A673 (cell line): ENCODE measurements at regions not wholly inside any gene's neighbourhood (a gene's known extent, or its start where the extent isn't known, plus 50 kb on each side); places are given as distances from the start of the nearest gene placed in this dataset.

Source experiments
- BruUV-seq: library from RNA; stranded (reverse); fragments of 400-500 nt; replicated peaks from 2 replicates; lab custom pipeline; 2021; lab: Mats Ljungman, UMichigan
- CTCF ChIA-PET: fragments of 300-600 bp; sonication (Branson Sonifier 250); formaldehyde crosslinking; loops from one replicate; lab custom pipeline; 2022; ENCODE audit warnings: antibody characterized with exemption; lab: Charles Lee
- POLR2A ChIA-PET: fragments of 300-600 bp; sonication (Branson Sonifier 250); formaldehyde crosslinking; loops from one replicate; lab custom pipeline; 2022; ENCODE audit warnings: antibody characterized with exemption; ENCODE audit not compliant: low non-redundant PET; lab: Charles Lee
- DNase-seq: peaks from one replicate; pipeline ENCODE4 v3.0.0-alpha.2; 2015; ENCODE audit warnings: low spot score
- H3K27ac ChIP-seq: fragments of 200-600 bp; sonication (generic); 2 replicates; pipeline ENCODE4 v1.5.1; 2016; ENCODE audit warnings: mixed run types, low read depth, mild to moderate bottlenecking, mixed read lengths, antibody characterized with exemption, low read length; ENCODE audit not compliant: poor library complexity, severe bottlenecking
- H3K27me3 ChIP-seq: fragments of 200-600 bp; sonication (generic); replicated peaks from 2 replicates; pipeline ENCODE4 v1.6.1; 2017; ENCODE audit warnings: mixed run types, low read depth, mild to moderate bottlenecking, mixed read lengths, antibody characterized with exemption, low read length; ENCODE audit not compliant: insufficient read depth, poor library complexity
- H3K36me3 ChIP-seq: fragments of 200-600 bp; sonication (generic); 2 replicates; pipeline ENCODE4 v1.6.1; 2016; ENCODE audit warnings: mixed run types, mild to moderate bottlenecking, mixed read lengths, antibody characterized with exemption, low read length; ENCODE audit not compliant: insufficient read depth, poor library complexity, severe bottlenecking
- H3K4me1 ChIP-seq: fragments of 200-600 bp; sonication (generic); 2 replicates; pipeline ENCODE4 v1.6.1; 2017; ENCODE audit warnings: mixed run types, mild to moderate bottlenecking, mixed read lengths, antibody characterized with exemption, low read length; ENCODE audit not compliant: insufficient read depth, poor library complexity, severe bottlenecking
- H3K4me3 ChIP-seq: fragments of 200-600 bp; sonication (generic); 2 replicates; pipeline ENCODE4 v1.5.1; 2016; ENCODE audit warnings: low read depth, mixed run types, mild to moderate bottlenecking, mixed read lengths, low read length; ENCODE audit not compliant: poor library complexity, severe bottlenecking
- H3K9me3 ChIP-seq: fragments of 200-600 bp; sonication (generic); 2 replicates; pipeline ENCODE4 v1.6.1; 2016; ENCODE audit warnings: mixed run types, low read depth, mild to moderate bottlenecking, mixed read lengths, antibody characterized with exemption, low read length; ENCODE audit not compliant: poor library complexity, severe bottlenecking
- EZH2 ChIP-seq: fragments of 200-600 bp; sonication (generic); IDR thresholded peaks from 2 replicates; pipeline ENCODE4 v1.6.1; 2017; ENCODE audit warnings: borderline replicate concordance, low read depth, mild to moderate bottlenecking, mixed read lengths, antibody characterized with exemption, low read length; ENCODE audit not compliant: poor library complexity, severe bottlenecking
- intact Hi-C: fragments of 100-400 bp; cut with micrococcal nuclease; formaldehyde crosslinking; loops from one replicate; pipeline ENCODE4 v1.10.0; 2022; ENCODE audit not compliant: unreplicated experiment
- TF ChIP-seq, protein P1 (sequence below): fragments of 300-800, 200-600 bp; sonication (generic); conservative IDR thresholded peaks from 2 replicates; pipeline ENCODE4 v1.5.1; 2017; ENCODE audit warnings: low read depth, mild to moderate bottlenecking, antibody characterized with exemption, low read length, moderate library complexity, mixed read lengths

DNA sequence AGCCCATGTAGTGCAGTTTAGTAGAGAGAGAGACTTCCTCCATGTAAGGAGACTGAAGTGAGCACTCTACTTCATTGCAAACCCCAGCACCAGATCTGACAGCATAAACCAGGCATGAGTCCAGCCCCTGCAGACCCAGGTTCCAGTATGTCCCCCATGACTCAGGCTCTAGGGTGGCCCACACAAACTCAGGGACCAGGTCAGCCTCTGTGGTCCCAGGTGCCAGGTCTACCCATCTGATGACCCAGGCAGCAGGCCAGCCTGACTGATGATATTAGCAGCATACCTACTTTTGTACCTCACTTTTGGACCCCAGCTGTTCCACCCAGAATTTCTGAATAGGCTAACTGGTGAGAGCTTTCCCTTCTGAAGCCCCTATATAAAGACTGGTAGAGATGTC is 647.8 kb downstream of the ANXA1 start:
- BruUV-seq, result no TSS peak
- Histone ChIP-seq H3K27me3 (no peaks in the 10 kb centered on the region), H3K4me3 (no peak overlapping the region), H3K4me1 (no peaks in the 10 kb centered on the region), H3K36me3 (no peaks in the 10 kb centered on the region), H3K9me3 (no peaks in the 10 kb centered on the region), H3K27ac (no peak overlapping the region)
- ChIA-PET CTCF (no interaction called here), POLR2A (no interaction called here)
- no peak for DNase-seq
- intact Hi-C loops, result no loop called here
- TF ChIP-seq EZH2, result no peak
- TF ChIP-seq, protein P1, sequence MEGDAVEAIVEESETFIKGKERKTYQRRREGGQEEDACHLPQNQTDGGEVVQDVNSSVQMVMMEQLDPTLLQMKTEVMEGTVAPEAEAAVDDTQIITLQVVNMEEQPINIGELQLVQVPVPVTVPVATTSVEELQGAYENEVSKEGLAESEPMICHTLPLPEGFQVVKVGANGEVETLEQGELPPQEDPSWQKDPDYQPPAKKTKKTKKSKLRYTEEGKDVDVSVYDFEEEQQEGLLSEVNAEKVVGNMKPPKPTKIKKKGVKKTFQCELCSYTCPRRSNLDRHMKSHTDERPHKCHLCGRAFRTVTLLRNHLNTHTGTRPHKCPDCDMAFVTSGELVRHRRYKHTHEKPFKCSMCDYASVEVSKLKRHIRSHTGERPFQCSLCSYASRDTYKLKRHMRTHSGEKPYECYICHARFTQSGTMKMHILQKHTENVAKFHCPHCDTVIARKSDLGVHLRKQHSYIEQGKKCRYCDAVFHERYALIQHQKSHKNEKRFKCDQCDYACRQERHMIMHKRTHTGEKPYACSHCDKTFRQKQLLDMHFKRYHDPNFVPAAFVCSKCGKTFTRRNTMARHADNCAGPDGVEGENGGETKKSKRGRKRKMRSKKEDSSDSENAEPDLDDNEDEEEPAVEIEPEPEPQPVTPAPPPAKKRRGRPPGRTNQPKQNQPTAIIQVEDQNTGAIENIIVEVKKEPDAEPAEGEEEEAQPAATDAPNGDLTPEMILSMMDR, result no peak

DNA sequence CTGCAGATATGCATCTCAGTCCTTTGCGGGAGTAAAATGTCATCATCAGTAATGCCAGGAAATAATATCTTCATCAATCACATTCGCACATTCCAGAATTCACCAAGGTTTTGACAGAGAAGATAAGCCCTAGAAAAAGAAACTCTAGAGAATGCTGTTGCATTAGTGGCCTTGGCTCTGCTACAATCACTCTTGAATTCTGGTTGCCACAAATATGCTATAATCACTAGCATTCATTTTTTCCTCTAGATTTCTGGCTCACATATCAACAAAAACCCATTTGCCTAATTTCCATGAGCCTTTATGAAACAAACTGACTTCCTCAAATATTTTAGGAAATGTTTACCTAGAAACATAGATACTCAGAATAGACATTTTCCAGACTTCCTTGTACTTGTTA is 653.4 kb downstream of the ANXA1 start:
- Histone ChIP-seq H3K27ac (no peak overlapping the region), H3K9me3 (no peaks in the 10 kb centered on the region), H3K4me1 (no peaks in the 10 kb centered on the region), H3K4me3 (no peak overlapping the region), H3K27me3 (no peaks in the 10 kb centered on the region), H3K36me3 (no peaks in the 10 kb centered on the region)
- no TSS peak for BruUV-seq
- POLR2A ChIA-PET, result no interaction called here
- TF ChIP-seq, protein P1, result no peak
- no peak for TF ChIP-seq EZH2
- intact Hi-C loops, result no loop called here
- DNase-seq, result no peak
- CTCF ChIA-PET, result no interaction called here

DNA sequence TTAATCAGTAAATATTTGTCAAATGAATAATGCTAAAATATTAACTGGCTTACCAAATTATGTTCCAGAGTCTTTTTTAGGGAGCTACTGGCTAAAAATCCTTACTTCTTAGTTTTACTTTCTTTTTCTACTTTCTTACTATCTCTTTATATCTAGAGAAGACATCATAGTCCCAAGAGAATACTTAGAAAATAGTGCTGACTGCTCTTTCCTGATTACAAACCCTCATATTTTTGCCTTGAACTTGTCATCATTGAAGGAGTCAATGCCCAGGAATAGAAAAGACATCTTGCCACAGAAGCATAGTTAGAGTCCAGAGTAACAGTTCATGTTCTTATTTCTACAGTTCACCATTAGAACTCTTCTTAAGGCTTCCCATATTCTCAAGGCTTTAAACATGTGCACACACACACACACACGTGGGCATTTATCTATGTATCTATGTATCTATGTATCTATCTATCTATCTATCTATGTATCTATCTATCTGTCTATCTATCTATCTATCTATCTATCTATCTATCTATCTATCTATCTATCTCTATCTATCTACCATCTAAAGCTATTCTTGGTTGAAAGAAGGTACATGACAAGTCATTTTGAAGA is 654.3 kb downstream of the ANXA1 start:
- TF ChIP-seq, protein P1, result no peak
- no peak for TF ChIP-seq EZH2
- H3K27ac ChIP-seq, result no peak overlapping the region
- no peaks in the 10 kb centered on the region for H3K27me3 ChIP-seq
- no peaks in the 10 kb centered on the region for H3K36me3 ChIP-seq
- intact Hi-C loops, result no loop called here
- DNase-seq, result no peak
- H3K4me3 ChIP-seq, result no peak overlapping the region
- H3K9me3 ChIP-seq, result no peaks in the 10 kb centered on the region
- no TSS peak for BruUV-seq
- POLR2A ChIA-PET, result no interaction called here
- CTCF ChIA-PET, result no interaction called here
- H3K4me1 ChIP-seq, result no peaks in the 10 kb centered on the region
